Right renal pelvis (tissue), 4 donors: ENCODE measurements at regions not wholly inside any gene's neighbourhood (a gene's known extent, or its start where the extent isn't known, plus 50 kb on each side); places are given as distances from the start of the nearest gene placed in this dataset.

Experiments used
- DNase-seq, 4 donors: peaks; one replicate each; pipeline ENCODE4 v3.0.0-alpha.2; 2013; ENCODE audit warnings: low read depth in 4 of 4, low spot score in 3 of 4, missing footprints in 1 of 4

- no peak for DNase-seq
Observed at GRCh38 chr15:97652041-97652440, 308.5 kb upstream of the ARRDC4 start.

- DNase-seq, result peak in 3 of 4 donors; percentile 22 to 49 (median 33)
Observed at GRCh38 chr15:97652700-97653167, 307.8 kb upstream of the ARRDC4 start.

DNA sequence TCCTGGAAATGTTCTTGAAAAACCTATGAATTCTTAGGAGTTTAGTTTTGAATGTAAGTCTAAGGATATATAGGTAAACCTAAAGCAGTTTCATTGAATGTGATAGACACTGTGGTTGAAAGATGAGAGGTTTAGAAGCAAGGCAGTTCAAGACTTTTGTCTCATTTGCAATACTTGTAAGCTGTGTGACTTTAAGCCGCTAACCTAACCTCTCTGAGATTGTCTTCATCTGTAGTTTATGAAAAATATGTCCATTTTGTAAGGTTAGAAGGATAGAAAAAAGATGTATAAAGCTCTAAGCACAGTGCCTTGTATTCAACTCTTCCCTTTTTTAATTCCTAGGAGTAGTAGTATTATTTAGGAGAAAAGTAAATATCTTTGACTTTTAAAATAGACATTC lies 306.6 kb upstream of the ARRDC4 start:
- no peak for DNase-seq

GRCh38 chr15:97654481-97655076 lies 305.9 kb upstream of the ARRDC4 start:
- DNase-seq, result no peak

GRCh38 chr15:97661796-97662195 lies 298.7 kb upstream of the ARRDC4 start:
- DNase-seq, result no peak

DNA sequence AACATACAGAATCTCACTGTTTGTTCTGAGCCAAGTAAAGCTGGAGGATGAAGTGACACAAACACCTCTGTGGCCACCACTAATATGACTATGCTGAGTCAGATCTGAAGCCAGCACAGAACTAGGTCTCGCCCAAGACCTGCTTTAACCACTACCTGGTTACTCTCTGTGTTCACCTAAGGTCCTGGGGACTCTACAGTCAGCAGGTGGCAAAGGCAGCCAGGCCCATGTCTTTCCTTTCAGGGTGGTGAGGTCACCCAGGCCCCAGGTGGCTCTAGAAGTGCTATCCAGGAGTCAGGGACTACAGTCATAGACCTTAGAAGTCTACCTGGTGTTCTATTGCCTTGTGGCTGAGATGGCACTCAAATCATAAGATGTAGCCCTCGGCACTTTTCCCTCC lies 287.9 kb upstream of the ARRDC4 start:
- DNase-seq, result no peak

- no peak for DNase-seq
Observed at GRCh38 chr15:97678656-97679055, 281.8 kb upstream of the ARRDC4 start.

GRCh38 chr15:97679106-97679688 lies 281.3 kb upstream of the ARRDC4 start:
- no peak for DNase-seq

DNA sequence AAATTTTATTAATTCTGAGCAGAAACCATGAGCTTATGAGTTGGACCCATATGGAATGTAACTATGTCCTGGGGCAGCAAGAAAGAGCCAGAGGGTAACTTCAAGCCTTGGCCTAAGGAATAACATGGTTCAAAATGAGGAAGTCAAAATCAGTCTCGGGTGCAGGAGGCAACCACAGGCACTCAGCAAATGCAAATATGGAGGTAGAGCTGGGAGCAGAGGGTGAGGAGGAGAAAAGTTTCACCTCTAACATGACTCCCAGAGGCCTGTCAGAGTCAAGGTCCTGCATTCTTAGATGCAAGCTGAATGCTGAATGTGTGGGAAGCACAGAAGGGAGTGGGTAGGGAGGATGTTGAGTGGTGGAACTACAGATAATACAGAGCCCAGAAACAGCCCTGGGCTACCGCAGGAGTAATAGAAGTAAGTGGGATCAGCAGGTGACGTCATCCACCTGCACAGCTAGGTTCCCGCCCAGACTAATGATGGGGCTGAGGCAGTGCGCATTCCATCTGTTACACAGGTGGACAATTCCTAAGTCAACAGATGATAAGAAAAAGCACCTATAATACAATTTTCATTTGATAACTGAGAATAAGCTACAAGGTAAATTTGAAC lies 279.8 kb upstream of the ARRDC4 start:
- DNase-seq, result no peak

GRCh38 chr15:97683831-97684230 lies 276.7 kb upstream of the ARRDC4 start:
- DNase-seq, result no peak

DNA sequence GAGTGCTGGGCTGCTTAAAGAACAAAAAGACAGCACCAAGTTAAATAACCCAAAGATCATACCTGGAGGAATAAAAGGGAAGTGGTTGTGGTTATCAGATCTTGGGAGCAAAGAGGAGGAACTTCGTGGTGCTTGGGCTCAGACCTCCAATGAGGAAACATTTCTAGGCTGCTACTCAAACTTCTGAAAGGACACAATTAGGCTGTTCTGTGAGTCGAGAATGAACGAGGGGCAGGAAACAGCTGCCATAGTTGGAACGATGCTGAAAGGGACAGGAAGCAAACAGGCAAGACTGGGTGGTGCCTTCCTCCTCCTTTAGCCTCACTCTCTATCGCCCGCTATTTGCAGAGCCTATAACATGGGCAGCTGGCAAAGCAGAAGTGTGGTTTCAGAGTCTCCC lies 276.3 kb upstream of the ARRDC4 start:
- no peak for DNase-seq

GRCh38 chr15:97686324-97686723 lies 274.2 kb upstream of the ARRDC4 start:
- DNase-seq, result no peak

DNA sequence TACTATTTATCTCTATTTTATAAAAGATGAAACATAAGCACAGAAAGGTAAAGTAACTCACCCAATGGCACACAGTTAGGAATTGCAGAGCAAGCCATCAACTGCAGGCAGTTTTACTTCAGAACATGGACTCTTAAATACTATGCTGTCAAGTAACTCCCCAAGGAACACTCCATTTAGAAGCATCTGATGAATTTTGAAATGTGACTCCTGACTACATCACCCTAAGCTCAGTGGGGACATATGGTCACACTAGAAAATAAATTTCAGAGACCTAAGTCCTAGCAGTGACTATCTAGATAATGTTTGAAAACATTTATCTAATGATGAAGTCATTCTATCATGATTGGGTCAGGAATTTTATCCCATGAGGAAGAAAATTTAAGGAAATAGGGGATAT lies 272.8 kb upstream of the ARRDC4 start:
- DNase-seq, result no peak

GRCh38 chr15:97688177-97688576 lies 272.3 kb upstream of the ARRDC4 start:
- DNase-seq, result no peak

DNA sequence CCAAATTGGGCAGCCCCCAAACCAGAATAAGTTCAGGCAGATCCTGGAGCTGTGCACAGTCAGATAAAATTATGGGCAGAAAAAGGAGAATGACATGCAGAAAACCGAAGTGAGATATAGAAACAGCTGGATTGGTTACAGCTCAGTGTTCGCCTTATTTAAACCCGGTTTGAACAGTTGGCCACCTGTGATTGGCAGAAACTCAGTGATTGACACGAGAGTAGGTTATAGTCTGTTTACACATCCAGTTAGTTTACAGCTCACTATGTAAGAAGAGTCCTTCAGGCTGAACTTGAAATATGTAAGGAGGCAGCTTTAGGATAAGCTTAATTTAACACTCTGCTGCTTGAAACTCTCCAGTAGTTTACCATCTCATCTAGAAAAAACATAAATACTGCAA lies 271.6 kb upstream of the ARRDC4 start:
- no peak for DNase-seq

DNA sequence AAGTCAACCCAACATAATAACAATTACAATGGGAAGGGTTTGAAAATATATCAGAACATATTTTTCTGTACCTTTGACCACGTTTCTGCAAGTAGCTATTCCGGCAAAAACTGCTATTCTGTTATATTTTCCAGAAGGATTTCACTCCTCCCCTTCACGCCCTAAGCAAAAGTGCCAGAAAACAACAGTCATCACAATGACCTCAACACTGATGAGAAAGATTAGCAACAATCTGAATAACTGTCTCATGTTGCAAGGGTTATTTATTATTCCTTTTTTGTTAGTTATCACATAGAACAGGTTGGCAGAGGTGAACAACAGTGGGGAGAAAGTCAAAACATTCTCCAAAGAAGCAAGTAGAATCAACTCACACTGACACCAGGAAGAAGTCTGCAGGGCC lies 269.4 kb upstream of the ARRDC4 start:
- no peak for DNase-seq

GRCh38 chr15:97691799-97692198 lies 268.7 kb upstream of the ARRDC4 start:
- DNase-seq, result no peak

GRCh38 chr15:97692301-97693015 lies 268.0 kb upstream of the ARRDC4 start:
- no peak for DNase-seq

DNA sequence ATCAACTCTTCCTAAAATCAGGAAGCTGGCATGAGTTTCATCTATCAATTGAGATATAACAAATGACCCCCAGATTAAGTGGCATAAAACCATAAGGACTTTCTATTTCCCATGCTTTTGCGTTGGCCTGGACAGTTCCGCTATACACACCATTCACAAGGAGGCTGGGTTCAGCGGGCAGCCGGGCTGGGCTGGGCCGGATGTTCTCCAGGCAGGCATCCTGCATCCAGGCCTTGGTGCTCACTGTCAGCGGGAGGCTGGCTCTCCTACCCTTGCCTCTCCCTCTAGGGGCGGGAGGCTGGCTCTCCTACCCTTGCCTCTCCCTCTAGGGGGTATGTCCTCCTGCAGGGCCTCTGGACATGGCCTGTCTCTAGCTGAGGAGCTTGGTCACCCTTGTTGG lies 266.0 kb upstream of the ARRDC4 start:
- no peak for DNase-seq

DNA sequence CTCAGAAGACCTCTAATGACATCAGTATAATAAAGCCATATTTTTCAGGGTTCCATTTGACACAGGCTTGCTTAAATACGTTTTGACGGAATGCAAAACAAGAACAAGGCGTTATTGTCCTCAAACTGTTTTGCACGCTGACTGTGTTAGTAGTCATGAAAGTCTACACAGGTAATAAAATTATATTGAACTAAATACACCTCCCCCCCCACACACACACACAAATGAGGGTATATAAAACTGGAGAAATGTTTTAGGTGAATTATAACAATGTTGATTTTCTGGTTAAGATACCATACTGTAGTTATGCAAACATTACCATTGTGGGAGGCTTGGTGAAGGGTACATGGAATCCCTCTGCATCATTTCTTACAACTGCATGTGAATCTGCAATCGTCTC lies 257.1 kb upstream of the ARRDC4 start:
- DNase-seq, result no peak

DNA sequence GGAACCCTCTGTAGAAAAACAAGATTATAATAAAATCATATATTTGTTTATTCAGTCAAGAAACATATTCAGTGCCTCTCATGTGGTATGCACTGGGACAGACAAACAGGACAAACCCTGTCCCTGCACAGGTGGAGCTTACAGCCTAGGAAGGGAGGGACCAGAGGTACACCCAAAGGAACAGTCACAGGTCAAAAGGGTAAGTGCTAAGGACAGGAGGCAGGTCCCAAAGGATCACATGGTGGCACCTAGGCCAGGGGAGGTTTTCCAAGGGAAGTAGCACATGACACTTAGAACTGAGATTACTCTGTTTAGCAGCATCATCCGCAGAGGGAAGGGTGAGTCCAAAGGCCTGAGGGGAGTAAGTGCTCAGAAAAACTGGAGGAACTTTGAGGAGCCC lies 254.4 kb upstream of the ARRDC4 start:
- DNase-seq, result no peak

DNA sequence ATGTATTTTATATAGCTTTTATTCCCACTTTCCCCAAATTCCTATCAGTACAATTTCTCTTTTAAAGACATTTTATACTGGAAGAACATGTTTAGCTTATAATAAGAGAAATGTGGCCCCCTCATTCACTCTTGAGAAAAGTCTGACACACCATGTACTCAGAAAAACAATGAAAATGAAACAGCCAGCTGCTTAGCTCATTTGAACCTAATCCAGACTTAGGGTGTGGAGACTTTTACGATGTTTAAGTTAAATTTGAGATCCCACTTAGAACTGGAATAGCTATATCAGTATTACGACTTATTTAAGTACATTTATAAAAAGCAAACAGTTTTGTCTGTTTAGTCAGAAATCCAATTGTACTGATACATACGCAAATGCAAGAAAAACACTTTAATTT lies 252.3 kb upstream of the ARRDC4 start:
- DNase-seq, result no peak
